ENCODE measurements at regions not wholly inside any gene's neighbourhood (a gene's known extent, or its start where the extent isn't known, plus 50 kb on each side); places are given as distances from the start of the nearest gene placed in this dataset.

GRCh38 chr10:131667561-131667960 is 233.2 kb upstream of the PPP2R2D start:
- TF ChIP-seq POLR2A (IDR thresholded peaks at IDR 0.05): no peak
- no peak for TF ChIP-seq CTCF (IDR thresholded peaks at IDR 0.05)
